GM23338 (cell line): ENCODE measurements at regions not wholly inside any gene's neighbourhood (a gene's known extent, or its start where the extent isn't known, plus 50 kb on each side); places are given as distances from the start of the nearest gene placed in this dataset.

Experiments
- ATAC-seq: fragments of 200-7000 bp; cut with Tn5 transposase; 3 replicates; pipeline ENCODE4 v1.9.1; 2020
- DNase-seq: peaks from one replicate; pipeline ENCODE4 v3.0.0-alpha.2; 2015; ENCODE audit warnings: low spot score
- H2AFZ ChIP-seq: fragments of 200-600 bp; sonication (generic); 2 replicates; pipeline ENCODE4 v1.8.0; 2016; ENCODE audit warnings: antibody characterized with exemption, mild to moderate bottlenecking, moderate library complexity
- H3F3A ChIP-seq: fragments of 200-600 bp; sonication (generic); replicated peaks from 2 replicates; pipeline ENCODE4 v1.8.0; 2017; ENCODE audit warnings: antibody characterized with exemption, mixed run types, low read depth
- H3K27ac ChIP-seq: fragments of 200-600 bp; sonication (generic); 2 replicates; pipeline ENCODE4 v1.6.1; 2016; ENCODE audit warnings: low read depth
- H3K27me3 ChIP-seq: fragments of 200-600 bp; sonication (generic); 2 replicates; pipeline ENCODE4 v1.8.0; 2016; ENCODE audit warnings: mild to moderate bottlenecking, mixed run types, moderate library complexity; ENCODE audit not compliant: insufficient read depth
- H3K36me3 ChIP-seq: fragments of 200-600 bp; sonication (generic); 2 replicates; pipeline ENCODE4 v1.8.0; 2016; ENCODE audit warnings: mild to moderate bottlenecking; ENCODE audit not compliant: insufficient read depth
- H3K4me1 ChIP-seq: fragments of 200-600 bp; sonication (generic); 2 replicates; pipeline ENCODE4 v1.8.0; 2016; ENCODE audit warnings: mild to moderate bottlenecking, moderate library complexity; ENCODE audit not compliant: insufficient read depth
- H3K4me2 ChIP-seq: fragments of 200-600 bp; sonication (generic); 2 replicates; pipeline ENCODE4 v1.7.1; 2017; ENCODE audit warnings: mixed run types
- H3K4me3 ChIP-seq: fragments of 200-600 bp; sonication (generic); 2 replicates; pipeline ENCODE4 v1.6.1; 2016; ENCODE audit warnings: mixed run types
- H3K79me2 ChIP-seq: fragments of 200-600 bp; sonication (generic); replicated peaks from 2 replicates; pipeline ENCODE4 v1.8.0; 2017; ENCODE audit warnings: mild to moderate bottlenecking; ENCODE audit not compliant: insufficient read depth
- H3K9me2 ChIP-seq: fragments of 200-600 bp; sonication (generic); 2 replicates; pipeline ENCODE4 v1.8.0; 2017; ENCODE audit not compliant: insufficient read depth
- H4K20me1 ChIP-seq: fragments of 200-600 bp; sonication (generic); replicated peaks from 2 replicates; pipeline ENCODE4 v1.8.0; 2017; ENCODE audit warnings: mild to moderate bottlenecking; ENCODE audit not compliant: insufficient read depth
- H3K27ac Mint-ChIP-seq: 2 replicates; pipeline ENCODE4 v1.8.0; 2020; ENCODE audit warnings: inconsistent platforms, mild to moderate bottlenecking, moderate library complexity, mixed read lengths
- H3K27me3 Mint-ChIP-seq: 3 replicates; pipeline ENCODE4 v1.8.0; 2022; ENCODE audit warnings: low read depth, mild to moderate bottlenecking, moderate library complexity, mixed read lengths, inconsistent platforms; ENCODE audit not compliant: insufficient read depth, poor library complexity
- H3K36me3 Mint-ChIP-seq: 3 replicates; pipeline ENCODE4 v1.8.0; 2021; ENCODE audit warnings: low read depth, mild to moderate bottlenecking, inconsistent platforms, moderate library complexity, mixed read lengths
- H3K4me1 Mint-ChIP-seq: 3 replicates; pipeline ENCODE4 v1.8.0; 2020; ENCODE audit warnings: mild to moderate bottlenecking, inconsistent platforms, mixed read lengths
- H3K4me3 Mint-ChIP-seq: 3 replicates; pipeline ENCODE4 v1.8.0; 2021; ENCODE audit warnings: moderate library complexity, mild to moderate bottlenecking, inconsistent platforms, mixed read lengths
- H3K9me3 Mint-ChIP-seq: 3 replicates; pipeline ENCODE4 v1.8.0; 2020; ENCODE audit warnings: moderate library complexity, mild to moderate bottlenecking, inconsistent platforms, mixed read lengths
- EZH2 ChIP-seq: fragments of 200-600 bp; sonication (generic); IDR thresholded peaks from one replicate; pipeline ENCODE4 v1.8.0; 2017; ENCODE audit warnings: antibody characterized with exemption, mild to moderate bottlenecking, low read depth; ENCODE audit not compliant: unreplicated experiment
- EZH2phosphoT487 ChIP-seq: fragments of 200-600 bp; sonication (generic); IDR thresholded peaks from one replicate; pipeline ENCODE4 v1.8.1; 2018; ENCODE audit warnings: antibody characterized with exemption; ENCODE audit not compliant: unreplicated experiment
- JUNB ChIP-seq: IDR thresholded peaks from one replicate; pipeline ENCODE4 v1.6.1; 2016; ENCODE audit warnings: antibody characterized with exemption; ENCODE audit not compliant: unreplicated experiment
- NANOG ChIP-seq: IDR thresholded peaks from 2 replicates; pipeline ENCODE4 v1.6.1; 2016; ENCODE audit warnings: antibody characterized with exemption, borderline replicate concordance
- POLR2AphosphoS5 ChIP-seq: IDR thresholded peaks from 2 replicates; pipeline ENCODE4 v1.6.1; 2016; ENCODE audit warnings: antibody characterized with exemption, low read depth
- ZNF114 ChIP-seq: fragments of 250-450 bp; sonication (Bioruptor Pico); IDR thresholded peaks from 2 replicates; pipeline ENCODE4 v1.5.0; 2020; ENCODE audit warnings: mild to moderate bottlenecking, moderate library complexity
- TF ChIP-seq, protein P1 (sequence below): fragments of 250-450 bp; sonication (Bioruptor Pico); IDR thresholded peaks from 2 replicates; pipeline ENCODE4 v1.5.0; 2020; ENCODE audit warnings: mild to moderate bottlenecking, moderate library complexity
- TF ChIP-seq, protein P2 (sequence below): IDR thresholded peaks from 2 replicates; pipeline ENCODE4 v1.6.1; 2016; ENCODE audit warnings: antibody characterized with exemption
- TF ChIP-seq, protein P3 (sequence below), 2 experiments: fragments of 200-600 bp in 1 of 2; sonication (generic) in 1 of 2; conservative IDR thresholded peaks; 2 replicates each; pipeline versions ENCODE4 v1.5.1 to v1.6.1; 2016 to 2017; ENCODE audit warnings: antibody characterized with exemption in 2 of 2, low read depth in 2 of 2, mild to moderate bottlenecking in 2 of 2, moderate library complexity in 1 of 2

DNA sequence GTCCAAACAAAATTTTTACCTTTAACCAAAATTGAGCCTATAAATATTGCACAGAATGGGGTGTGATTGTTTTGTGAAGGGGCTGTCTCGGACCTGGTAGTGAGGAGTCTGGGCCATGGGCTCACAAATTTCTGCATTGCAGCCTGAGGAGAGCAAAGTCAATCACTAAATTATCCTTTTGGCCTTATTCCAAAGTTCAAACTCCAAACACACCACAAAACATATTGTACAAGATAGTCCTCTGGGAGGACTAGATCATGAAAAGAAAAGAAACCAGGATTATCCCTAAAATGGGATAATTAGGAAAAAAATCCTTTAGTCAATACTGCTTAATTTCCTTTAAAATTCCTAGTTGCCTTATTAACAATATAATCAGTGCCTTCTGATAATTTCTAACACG, 115.5 kb downstream of the BUB3 start (continued):
- TF ChIP-seq, protein P1, sequence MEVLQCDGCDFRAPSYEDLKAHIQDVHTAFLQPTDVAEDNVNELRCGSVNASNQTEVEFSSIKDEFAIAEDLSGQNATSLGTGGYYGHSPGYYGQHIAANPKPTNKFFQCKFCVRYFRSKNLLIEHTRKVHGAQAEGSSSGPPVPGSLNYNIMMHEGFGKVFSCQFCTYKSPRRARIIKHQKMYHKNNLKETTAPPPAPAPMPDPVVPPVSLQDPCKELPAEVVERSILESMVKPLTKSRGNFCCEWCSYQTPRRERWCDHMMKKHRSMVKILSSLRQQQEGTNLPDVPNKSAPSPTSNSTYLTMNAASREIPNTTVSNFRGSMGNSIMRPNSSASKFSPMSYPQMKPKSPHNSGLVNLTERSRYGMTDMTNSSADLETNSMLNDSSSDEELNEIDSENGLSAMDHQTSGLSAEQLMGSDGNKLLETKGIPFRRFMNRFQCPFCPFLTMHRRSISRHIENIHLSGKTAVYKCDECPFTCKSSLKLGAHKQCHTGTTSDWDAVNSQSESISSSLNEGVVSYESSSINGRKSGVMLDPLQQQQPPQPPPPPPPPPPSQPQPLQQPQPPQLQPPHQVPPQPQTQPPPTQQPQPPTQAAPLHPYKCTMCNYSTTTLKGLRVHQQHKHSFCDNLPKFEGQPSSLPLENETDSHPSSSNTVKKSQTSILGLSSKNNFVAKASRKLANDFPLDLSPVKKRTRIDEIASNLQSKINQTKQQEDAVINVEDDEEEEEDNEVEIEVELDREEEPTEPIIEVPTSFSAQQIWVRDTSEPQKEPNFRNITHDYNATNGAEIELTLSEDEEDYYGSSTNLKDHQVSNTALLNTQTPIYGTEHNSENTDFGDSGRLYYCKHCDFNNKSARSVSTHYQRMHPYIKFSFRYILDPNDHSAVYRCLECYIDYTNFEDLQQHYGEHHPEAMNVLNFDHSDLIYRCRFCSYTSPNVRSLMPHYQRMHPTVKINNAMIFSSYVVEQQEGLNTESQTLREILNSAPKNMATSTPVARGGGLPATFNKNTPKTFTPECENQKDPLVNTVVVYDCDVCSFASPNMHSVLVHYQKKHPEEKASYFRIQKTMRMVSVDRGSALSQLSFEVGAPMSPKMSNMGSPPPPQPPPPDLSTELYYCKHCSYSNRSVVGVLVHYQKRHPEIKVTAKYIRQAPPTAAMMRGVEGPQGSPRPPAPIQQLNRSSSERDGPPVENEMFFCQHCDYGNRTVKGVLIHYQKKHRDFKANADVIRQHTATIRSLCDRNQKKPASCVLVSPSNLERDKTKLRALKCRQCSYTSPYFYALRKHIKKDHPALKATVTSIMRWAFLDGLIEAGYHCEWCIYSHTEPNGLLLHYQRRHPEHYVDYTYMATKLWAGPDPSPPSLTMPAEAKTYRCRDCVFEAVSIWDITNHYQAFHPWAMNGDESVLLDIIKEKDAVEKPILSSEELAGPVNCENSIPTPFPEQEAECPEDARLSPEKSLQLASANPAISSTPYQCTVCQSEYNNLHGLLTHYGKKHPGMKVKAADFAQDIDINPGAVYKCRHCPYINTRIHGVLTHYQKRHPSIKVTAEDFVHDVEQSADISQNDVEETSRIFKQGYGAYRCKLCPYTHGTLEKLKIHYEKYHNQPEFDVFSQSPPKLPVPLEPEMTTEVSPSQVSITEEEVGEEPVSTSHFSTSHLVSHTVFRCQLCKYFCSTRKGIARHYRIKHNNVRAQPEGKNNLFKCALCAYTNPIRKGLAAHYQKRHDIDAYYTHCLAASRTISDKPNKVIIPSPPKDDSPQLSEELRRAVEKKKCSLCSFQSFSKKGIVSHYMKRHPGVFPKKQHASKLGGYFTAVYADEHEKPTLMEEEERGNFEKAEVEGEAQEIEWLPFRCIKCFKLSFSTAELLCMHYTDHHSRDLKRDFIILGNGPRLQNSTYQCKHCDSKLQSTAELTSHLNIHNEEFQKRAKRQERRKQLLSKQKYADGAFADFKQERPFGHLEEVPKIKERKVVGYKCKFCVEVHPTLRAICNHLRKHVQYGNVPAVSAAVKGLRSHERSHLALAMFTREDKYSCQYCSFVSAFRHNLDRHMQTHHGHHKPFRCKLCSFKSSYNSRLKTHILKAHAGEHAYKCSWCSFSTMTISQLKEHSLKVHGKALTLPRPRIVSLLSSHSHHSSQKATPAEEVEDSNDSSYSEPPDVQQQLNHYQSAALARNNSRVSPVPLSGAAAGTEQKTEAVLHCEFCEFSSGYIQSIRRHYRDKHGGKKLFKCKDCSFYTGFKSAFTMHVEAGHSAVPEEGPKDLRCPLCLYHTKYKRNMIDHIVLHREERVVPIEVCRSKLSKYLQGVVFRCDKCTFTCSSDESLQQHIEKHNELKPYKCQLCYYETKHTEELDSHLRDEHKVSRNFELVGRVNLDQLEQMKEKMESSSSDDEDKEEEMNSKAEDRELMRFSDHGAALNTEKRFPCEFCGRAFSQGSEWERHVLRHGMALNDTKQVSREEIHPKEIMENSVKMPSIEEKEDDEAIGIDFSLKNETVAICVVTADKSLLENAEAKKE (CRISPR knock-in tag): no peak
- TF ChIP-seq EZH2: no peak
- TF ChIP-seq JUNB: no peak
- no peak for TF ChIP-seq POLR2AphosphoS5
- TF ChIP-seq, protein P2, sequence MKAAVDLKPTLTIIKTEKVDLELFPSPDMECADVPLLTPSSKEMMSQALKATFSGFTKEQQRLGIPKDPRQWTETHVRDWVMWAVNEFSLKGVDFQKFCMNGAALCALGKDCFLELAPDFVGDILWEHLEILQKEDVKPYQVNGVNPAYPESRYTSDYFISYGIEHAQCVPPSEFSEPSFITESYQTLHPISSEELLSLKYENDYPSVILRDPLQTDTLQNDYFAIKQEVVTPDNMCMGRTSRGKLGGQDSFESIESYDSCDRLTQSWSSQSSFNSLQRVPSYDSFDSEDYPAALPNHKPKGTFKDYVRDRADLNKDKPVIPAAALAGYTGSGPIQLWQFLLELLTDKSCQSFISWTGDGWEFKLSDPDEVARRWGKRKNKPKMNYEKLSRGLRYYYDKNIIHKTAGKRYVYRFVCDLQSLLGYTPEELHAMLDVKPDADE: no peak
- TF ChIP-seq ZNF114: no peak

DNA sequence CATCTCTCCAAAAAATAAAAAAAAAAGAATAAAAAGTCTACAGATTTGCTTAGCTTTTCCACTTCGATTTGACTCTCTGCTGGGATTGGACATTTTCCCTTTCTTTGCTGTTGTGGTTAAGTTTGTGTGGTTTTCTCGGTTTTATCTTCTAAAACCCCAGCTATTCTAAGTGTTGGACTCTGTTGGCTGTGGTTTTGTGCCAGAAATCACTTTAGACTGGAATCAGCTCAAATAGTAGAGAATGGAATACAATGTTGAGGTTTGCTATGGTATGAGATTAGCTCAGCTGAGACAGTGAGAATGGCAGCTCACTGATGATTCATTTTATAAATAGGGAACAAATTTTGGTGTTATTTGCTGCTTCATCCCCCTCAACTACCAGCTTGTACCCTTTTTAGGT, 116.0 kb downstream of the BUB3 start:
- no peaks in the 10 kb centered on the region; the same call in 2 of the 3 replicates for H3K36me3 Mint-ChIP-seq
- no peaks in the 10 kb centered on the region for H4K20me1 ChIP-seq
- no peaks in the 10 kb centered on the region for H3K27me3 ChIP-seq
- peaks cover 11% of the 10 kb centered on the region; the same call in 2 of the 3 replicates for H3K4me1 Mint-ChIP-seq
- H2AFZ ChIP-seq: no peak overlapping the region
- no peaks in the 10 kb centered on the region for H3K36me3 ChIP-seq
- H3K27ac Mint-ChIP-seq: no peak overlapping the region
- H3K27ac ChIP-seq: no peak overlapping the region
- no peaks in the 10 kb centered on the region for H3K9me3 Mint-ChIP-seq
- peaks cover 16% of the 10 kb centered on the region for H3K4me1 ChIP-seq
- H3F3A ChIP-seq: no peaks in the 10 kb centered on the region
- no peak overlapping the region for H3K4me2 ChIP-seq
- no peak overlapping the region for H3K4me3 ChIP-seq
- TF ChIP-seq NANOG (no peak), POLR2AphosphoS5 (no peak), JUNB (no peak), EZH2phosphoT487 (no peak)
- TF ChIP-seq, protein P3, sequence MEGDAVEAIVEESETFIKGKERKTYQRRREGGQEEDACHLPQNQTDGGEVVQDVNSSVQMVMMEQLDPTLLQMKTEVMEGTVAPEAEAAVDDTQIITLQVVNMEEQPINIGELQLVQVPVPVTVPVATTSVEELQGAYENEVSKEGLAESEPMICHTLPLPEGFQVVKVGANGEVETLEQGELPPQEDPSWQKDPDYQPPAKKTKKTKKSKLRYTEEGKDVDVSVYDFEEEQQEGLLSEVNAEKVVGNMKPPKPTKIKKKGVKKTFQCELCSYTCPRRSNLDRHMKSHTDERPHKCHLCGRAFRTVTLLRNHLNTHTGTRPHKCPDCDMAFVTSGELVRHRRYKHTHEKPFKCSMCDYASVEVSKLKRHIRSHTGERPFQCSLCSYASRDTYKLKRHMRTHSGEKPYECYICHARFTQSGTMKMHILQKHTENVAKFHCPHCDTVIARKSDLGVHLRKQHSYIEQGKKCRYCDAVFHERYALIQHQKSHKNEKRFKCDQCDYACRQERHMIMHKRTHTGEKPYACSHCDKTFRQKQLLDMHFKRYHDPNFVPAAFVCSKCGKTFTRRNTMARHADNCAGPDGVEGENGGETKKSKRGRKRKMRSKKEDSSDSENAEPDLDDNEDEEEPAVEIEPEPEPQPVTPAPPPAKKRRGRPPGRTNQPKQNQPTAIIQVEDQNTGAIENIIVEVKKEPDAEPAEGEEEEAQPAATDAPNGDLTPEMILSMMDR (conservative IDR thresholded peaks at IDR 0.05; ENCODE audit: low read depth in 2 of 2): no peak
- no peaks in the 10 kb centered on the region for H3K27me3 Mint-ChIP-seq
- H3K79me2 ChIP-seq: no peaks in the 10 kb centered on the region
- peaks cover 9% of the 10 kb centered on the region; the same call in 1 of the 2 replicates for H3K9me2 ChIP-seq
- H3K4me3 Mint-ChIP-seq: no peak overlapping the region
- ATAC-seq (no peak), DNase-seq (no peak)
